ENCODE measurements at regions not wholly inside any gene's neighbourhood (a gene's known extent, or its start where the extent isn't known, plus 50 kb on each side); places are given as distances from the start of the nearest gene placed in this dataset.
"Not testable (repeated sequence)": the region's sequence is repeated elsewhere in the genome, so short reads cannot be mapped to it uniquely, and the experiment has no call there.

- ATAC-seq (no peak), DNase-seq (no peak)
- no peak overlapping the region for H3K27ac Mint-ChIP-seq
- H3K27me3 Mint-ChIP-seq: no peaks in the 10 kb centered on the region
- no peak overlapping the region for H3K4me3 Mint-ChIP-seq
- CTCF ChIA-PET: no interaction called here
- no peaks in the 10 kb centered on the region for H3K4me1 Mint-ChIP-seq
- H3K36me3 Mint-ChIP-seq: no peaks in the 10 kb centered on the region
- H3K9me3 Mint-ChIP-seq (ENCODE audit: low read depth): peaks cover 7% of the 10 kb centered on the region
These were observed 206.6 kb downstream of the TFAP2B start for GRCh38 chr6:51025082-51025777.

GRCh38 chr6:51027283-51028065, 208.8 kb downstream of the TFAP2B start:
- Mint-ChIP-seq H3K9me3 (ENCODE audit: low read depth) (peaks cover 7% of the 10 kb centered on the region), H3K4me1 (no peaks in the 10 kb centered on the region), H3K36me3 (no peaks in the 10 kb centered on the region), H3K4me3 (no peak overlapping the region), H3K27me3 (no peaks in the 10 kb centered on the region), H3K27ac (no peak overlapping the region)
- ATAC-seq (no peak), DNase-seq (no peak)
- CTCF ChIA-PET: no interaction called here

- DNase-seq: no peak
- Mint-ChIP-seq H3K27ac (no peak overlapping the region), H3K4me3 (no peak overlapping the region), H3K27me3 (no peaks in the 10 kb centered on the region), H3K4me1 (no peaks in the 10 kb centered on the region), H3K36me3 (no peaks in the 10 kb centered on the region), H3K9me3 (ENCODE audit: low read depth) (peaks cover 7% of the 10 kb centered on the region)
- ATAC-seq: no peak
- CTCF ChIA-PET: no interaction called here
These were observed 209.6 kb downstream of the TFAP2B start for GRCh38 chr6:51028276-51028675.

GRCh38 chr6:51029561-51029960, 210.9 kb downstream of the TFAP2B start:
- ATAC-seq: no peak

GRCh38 chr6:51045548-51045947, 226.9 kb downstream of the TFAP2B start:
- no peaks in the 10 kb centered on the region for H3K9me3 Mint-ChIP-seq (ENCODE audit: low read depth)
- ATAC-seq: no peak
- no peak overlapping the region for H3K27ac Mint-ChIP-seq
- no peak overlapping the region for H3K4me3 Mint-ChIP-seq
- DNase-seq: no peak
- H3K4me1 Mint-ChIP-seq: no peaks in the 10 kb centered on the region
- CTCF ChIA-PET: no interaction called here
- H3K27me3 Mint-ChIP-seq: no peaks in the 10 kb centered on the region
- no peaks in the 10 kb centered on the region for H3K36me3 Mint-ChIP-seq

More at GRCh38 chr6:51029561-51029960, 210.9 kb downstream of the TFAP2B start:
- H3K27ac Mint-ChIP-seq: no peak overlapping the region
- no peaks in the 10 kb centered on the region for H3K36me3 Mint-ChIP-seq
- H3K4me3 Mint-ChIP-seq: no peak overlapping the region
- peaks cover 4% of the 10 kb centered on the region for H3K9me3 Mint-ChIP-seq (ENCODE audit: low read depth)
- DNase-seq: no peak
- H3K27me3 Mint-ChIP-seq: no peaks in the 10 kb centered on the region
- H3K4me1 Mint-ChIP-seq: no peaks in the 10 kb centered on the region
- CTCF ChIA-PET: no interaction called here

- CTCF ChIA-PET: no interaction called here
- Mint-ChIP-seq H3K27ac (no peak overlapping the region), H3K9me3 (ENCODE audit: low read depth) (peaks cover 2% of the 10 kb centered on the region), H3K4me1 (no peaks in the 10 kb centered on the region), H3K36me3 (no peaks in the 10 kb centered on the region), H3K4me3 (no peak overlapping the region), H3K27me3 (no peaks in the 10 kb centered on the region)
- DNase-seq (no peak), ATAC-seq (no peak)
These were observed 230.8 kb downstream of the TFAP2B start for GRCh38 chr6:51049288-51049982.

GRCh38 chr6:51049983-51050877, 231.6 kb downstream of the TFAP2B start:
- Mint-ChIP-seq H3K27me3 (no peaks in the 10 kb centered on the region), H3K9me3 (ENCODE audit: low read depth) (peaks cover 2% of the 10 kb centered on the region), H3K27ac (no peak overlapping the region), H3K4me3 (no peak overlapping the region), H3K36me3 (no peaks in the 10 kb centered on the region), H3K4me1 (no peaks in the 10 kb centered on the region)
- ATAC-seq (no peak), DNase-seq (no peak)
- CTCF ChIA-PET: no interaction called here

- DNase-seq; ATAC-seq; H3K4me1 Mint-ChIP-seq; H3K27me3 Mint-ChIP-seq; CTCF ChIA-PET; H3K36me3 Mint-ChIP-seq; H3K4me3 Mint-ChIP-seq; H3K27ac Mint-ChIP-seq; H3K9me3 Mint-ChIP-seq (ENCODE audit: low read depth): not testable (repeated sequence)
These were observed 234.0 kb downstream of the TFAP2B start for GRCh38 chr6:51052716-51053115.

- H3K4me1 Mint-ChIP-seq; H3K9me3 Mint-ChIP-seq (ENCODE audit: low read depth); H3K27ac Mint-ChIP-seq; H3K27me3 Mint-ChIP-seq; ATAC-seq; H3K4me3 Mint-ChIP-seq; DNase-seq; H3K36me3 Mint-ChIP-seq; CTCF ChIA-PET: not testable (repeated sequence)
These were observed 236.6 kb downstream of the TFAP2B start for GRCh38 chr6:51055316-51055715.

GRCh38 chr6:51057296-51057695, 238.6 kb downstream of the TFAP2B start:
- CTCF ChIA-PET: no interaction called here
- Mint-ChIP-seq H3K27ac (no peak overlapping the region), H3K4me3 (no peak overlapping the region), H3K4me1 (no peaks in the 10 kb centered on the region), H3K27me3 (no peaks in the 10 kb centered on the region), H3K9me3 (ENCODE audit: low read depth) (no peaks in the 10 kb centered on the region), H3K36me3 (no peaks in the 10 kb centered on the region)
- no peak for ATAC-seq
- DNase-seq: no peak

- no peaks in the 10 kb centered on the region for H3K4me1 Mint-ChIP-seq
- H3K4me3 Mint-ChIP-seq: no peak overlapping the region
- no peaks in the 10 kb centered on the region for H3K9me3 Mint-ChIP-seq (ENCODE audit: low read depth)
- DNase-seq: no peak
- H3K36me3 Mint-ChIP-seq: no peaks in the 10 kb centered on the region
- no peaks in the 10 kb centered on the region for H3K27me3 Mint-ChIP-seq
- CTCF ChIA-PET: no interaction called here
- H3K27ac Mint-ChIP-seq: no peak overlapping the region
- no peak for ATAC-seq
These were observed 241.6 kb downstream of the TFAP2B start for GRCh38 chr6:51060262-51060762.

GRCh38 chr6:51062166-51062722, 243.6 kb downstream of the TFAP2B start:
- DNase-seq (no peak), ATAC-seq (no peak)
- Mint-ChIP-seq H3K36me3 (no peaks in the 10 kb centered on the region), H3K9me3 (ENCODE audit: low read depth) (no peaks in the 10 kb centered on the region), H3K4me3 (no peak overlapping the region), H3K27me3 (no peaks in the 10 kb centered on the region), H3K27ac (no peak overlapping the region), H3K4me1 (no peaks in the 10 kb centered on the region)
- CTCF ChIA-PET: no interaction called here

Measured in activated CD8-positive, alpha-beta memory T cell treated with anti-CD3 and anti-CD28 coated beads, Interleukin-2, amount 10 ng/mL, durations not matched to agents 7 days and 5 days (primary cell).